ENCODE measurements at regions not wholly inside any gene's neighbourhood (a gene's known extent, or its start where the extent isn't known, plus 50 kb on each side); places are given as distances from the start of the nearest gene placed in this dataset.
"Not testable (repeated sequence)": the region's sequence is repeated elsewhere in the genome, so short reads cannot be mapped to it uniquely, and the experiment has no call there.

DNA sequence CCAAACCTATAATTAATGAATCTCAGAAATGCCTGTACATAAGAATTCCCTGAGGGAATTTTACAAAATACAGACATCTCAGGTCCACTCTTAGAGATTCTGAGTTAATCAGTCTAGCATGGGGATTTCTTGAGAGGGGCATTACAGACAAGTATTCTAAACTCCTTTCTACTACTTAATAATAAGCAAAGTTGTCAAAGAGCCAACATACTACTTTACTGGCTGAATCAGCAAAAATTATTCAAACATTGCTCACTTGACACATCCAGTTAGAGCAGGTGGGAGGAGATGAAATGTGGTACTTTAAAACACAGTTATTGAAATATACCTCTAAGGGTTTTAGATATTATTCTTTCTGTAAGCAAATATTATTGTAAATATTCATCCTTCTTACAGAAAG lies 1164.7 kb downstream of the CDY2B start:
- DNase-seq = no peak

GRCh38 chrY:16673102-16673787 lies 1206.8 kb downstream of the CDY2B start:
- no peak for DNase-seq

DNA sequence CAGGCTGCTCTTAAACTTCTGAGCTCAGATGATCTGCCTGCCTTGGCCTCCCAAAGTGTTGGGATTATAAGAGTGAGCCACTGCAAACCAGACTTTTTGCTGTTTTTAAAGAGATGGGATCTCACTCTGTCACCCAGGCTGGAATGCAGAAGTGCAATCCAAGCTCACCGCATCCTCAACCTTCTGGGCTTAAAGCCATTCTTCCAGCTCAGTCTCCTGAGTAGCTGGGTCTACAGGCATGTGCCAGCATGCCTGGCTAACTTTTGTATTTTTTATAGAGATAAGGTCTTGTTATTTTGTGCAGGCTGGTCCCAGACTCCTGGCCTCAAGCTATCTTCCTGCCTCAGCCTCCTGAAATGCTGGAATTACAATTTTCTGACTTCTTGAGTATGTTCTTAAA lies 1211.6 kb downstream of the CDY2B start:
- peak; percentile 29 for DNase-seq

DNA sequence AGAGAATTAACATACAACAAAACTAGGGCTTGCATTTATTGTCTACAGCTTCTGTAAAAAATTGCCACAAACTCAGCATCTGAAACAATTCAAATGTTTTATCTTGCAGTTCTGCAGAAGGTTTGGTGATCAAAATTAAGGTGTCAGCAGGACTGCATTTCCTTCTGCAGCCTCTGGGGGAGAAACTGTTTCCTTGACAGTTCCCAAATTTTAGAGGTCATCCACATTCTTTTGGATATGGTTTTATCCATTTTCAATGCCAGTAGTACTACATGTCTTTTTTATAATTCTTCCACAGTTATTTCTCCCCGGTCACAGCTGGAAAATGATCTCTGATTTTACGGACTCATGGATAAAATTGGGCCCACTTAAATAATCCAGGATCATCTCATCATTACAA lies 1217.3 kb downstream of the CDY2B start:
- no peak for DNase-seq

DNA sequence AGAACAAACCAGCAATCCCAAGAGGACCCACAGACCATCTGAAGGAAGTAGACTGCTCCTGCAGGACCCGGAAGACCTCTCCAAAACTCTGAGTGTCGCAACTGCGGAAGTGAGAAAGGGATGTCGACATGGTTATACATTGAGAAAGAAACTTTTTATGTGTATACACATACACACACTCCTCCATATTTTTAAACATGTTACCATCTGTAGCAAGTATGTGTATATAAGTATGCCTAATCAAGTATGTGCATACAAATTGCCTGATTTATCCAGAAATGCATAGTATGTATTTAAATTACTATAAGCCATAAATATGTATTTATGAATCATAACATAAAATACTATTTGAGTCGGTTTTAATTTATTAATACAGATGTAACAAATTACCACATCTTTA lies 1220.7 kb downstream of the CDY2B start:
- no peak for DNase-seq

GRCh38 chrY:16653971-16654370 lies 1226.0 kb downstream of the CDY2B start:
- DNase-seq = no peak

- no peak for DNase-seq
These were observed 1234.0 kb downstream of the CDY2B start for GRCh38 chrY:16645991-16646390.

GRCh38 chrY:16645449-16645848 lies 1234.6 kb downstream of the CDY2B start:
- no peak for DNase-seq

DNA sequence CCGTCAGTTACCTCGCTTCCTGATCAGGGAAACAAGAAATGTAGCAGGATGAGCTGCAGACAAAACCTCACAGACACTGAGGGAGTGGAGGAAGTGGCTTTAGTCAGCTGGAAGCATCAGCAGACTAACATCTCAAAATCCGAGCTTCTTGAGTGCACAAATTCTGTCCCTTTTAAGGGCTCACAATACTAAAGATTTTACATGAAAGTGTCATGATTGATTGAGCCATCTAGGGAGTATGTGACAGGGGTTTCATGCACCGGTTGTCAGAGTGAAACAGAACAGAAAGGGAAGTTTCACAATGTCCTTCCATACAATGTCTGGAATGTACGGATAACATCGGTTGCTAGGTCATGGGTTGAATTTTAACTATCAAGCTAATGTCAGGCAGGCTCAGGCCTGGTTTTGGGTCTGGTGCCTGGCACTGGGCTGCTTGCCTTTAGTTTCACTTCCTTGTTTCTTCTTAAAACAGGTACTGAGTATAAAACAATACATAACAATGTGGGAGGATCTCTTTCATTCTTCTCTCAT lies 1235.7 kb downstream of the CDY2B start:
- no peak for DNase-seq

- DNase-seq = peak; percentile 32
These were observed 1240.2 kb downstream of the CDY2B start for GRCh38 chrY:16639777-16640176.

DNA sequence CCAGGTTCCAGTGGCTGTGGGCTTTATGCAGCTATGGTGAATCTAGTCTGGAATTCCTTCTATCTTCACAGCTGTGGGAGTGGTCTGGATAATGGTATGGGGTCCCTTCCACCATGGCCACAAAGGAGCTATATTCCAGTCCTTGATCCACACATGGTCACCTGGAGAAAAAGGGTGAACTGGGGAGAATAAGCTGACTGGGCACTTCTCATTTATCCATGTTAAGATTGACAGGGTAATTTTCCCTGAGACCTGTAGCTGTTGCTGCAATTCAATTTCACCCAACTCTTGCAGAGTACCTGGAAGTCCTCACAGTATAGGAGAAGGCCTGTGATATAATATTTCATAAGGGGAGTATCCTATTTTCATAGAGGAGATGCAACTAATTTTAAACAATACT lies 1241.3 kb downstream of the CDY2B start:
- not testable (repeated sequence) for DNase-seq

DNA sequence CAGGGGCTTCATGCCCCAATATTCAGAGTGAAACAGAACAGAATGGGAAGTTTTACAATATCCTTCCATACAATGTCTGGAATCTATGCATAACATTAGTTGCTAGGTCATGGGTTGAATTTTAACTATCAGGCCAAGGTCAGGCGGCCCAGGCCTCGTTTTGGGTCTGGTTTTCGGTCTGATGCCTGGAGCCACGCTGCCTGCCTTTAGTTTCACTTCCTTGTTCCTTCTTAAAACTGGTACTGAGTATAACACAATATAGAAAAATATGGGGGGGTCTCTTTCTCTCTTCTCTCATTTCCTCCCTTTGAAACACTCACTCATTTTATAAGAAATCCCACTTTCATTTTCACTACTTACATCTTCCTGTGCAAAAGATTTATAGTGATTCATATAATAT lies 1243.8 kb downstream of the CDY2B start:
- DNase-seq = no peak

GRCh38 chrY:16629146-16629545 lies 1250.9 kb downstream of the CDY2B start:
- DNase-seq = no peak

DNA sequence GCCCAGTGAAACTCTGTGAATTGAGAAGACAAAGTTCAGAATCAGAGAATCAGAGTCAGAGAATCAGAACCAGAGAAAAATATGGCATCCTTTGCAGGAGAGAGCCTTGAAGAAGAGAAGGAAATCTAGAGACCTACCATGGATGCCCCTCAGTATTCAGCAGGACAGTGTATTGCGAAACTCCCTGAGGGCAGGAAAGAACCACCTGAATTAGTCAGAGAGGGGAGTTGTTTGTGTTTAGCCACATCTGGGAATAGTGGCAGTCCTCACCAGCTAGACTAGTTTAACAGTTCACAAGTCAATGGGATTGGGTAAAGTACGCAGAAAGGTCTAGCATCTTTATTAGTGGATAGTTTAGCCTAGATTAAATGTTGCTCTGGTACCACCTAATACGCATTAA lies 1252.9 kb downstream of the CDY2B start:
- no peak for DNase-seq

DNA sequence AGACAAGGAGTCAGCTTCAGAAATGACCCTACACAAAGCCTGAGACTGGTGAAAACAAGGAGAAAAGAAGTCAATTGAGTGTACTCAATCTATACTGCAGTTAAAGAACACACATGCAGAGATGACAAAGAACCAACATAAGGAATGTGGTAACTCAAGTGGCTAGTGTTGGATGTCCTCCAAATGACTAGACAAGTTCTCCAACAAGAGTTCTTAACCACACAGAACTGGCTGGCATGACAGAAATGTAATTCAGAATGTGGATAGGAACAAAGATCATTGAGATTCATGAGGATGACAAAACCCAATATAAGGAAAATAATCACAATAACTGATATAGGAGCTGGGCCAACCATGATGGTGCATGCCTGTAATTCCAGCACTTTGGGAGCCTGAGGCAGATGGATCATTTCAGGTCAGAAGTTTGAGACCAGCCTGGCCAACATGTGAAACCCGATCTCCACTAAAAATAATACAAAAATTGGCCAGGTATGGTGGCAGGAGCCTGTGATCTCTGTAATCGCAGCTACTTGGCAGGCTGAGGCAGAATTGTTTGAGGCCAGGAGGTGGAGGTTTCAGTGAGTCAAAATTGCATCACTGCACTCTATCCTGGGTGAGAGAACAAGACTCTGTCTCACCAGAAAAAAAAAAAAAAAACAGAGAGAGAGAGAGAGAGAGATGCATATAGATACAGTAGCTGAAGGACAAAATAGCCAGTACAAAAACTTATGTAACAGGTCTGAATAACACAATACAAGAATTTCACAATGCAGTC lies 1263.6 kb downstream of the CDY2B start:
- DNase-seq = peak; percentile 5

GRCh38 chrY:16608679-16609078 lies 1271.3 kb downstream of the CDY2B start:
- no peak for DNase-seq

DNA sequence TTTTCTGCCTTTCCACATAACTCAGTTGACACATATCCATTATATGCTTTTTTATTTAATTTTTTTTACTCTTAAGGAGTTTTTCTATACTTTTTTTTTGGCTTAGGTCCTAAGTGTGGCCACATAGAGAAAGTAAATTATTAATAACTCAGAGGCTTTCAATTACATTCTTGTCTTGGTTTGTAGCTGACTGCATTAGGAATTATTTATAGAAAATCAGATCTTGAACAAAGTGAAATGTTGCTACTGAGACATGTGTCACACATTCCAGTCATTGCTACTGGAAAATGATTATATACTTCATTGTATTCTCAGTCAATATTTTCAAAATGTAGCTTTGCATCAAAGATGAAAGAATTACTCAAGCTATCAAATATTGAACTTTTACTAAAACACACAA lies 1277.9 kb downstream of the CDY2B start:
- DNase-seq = no peak

DNA sequence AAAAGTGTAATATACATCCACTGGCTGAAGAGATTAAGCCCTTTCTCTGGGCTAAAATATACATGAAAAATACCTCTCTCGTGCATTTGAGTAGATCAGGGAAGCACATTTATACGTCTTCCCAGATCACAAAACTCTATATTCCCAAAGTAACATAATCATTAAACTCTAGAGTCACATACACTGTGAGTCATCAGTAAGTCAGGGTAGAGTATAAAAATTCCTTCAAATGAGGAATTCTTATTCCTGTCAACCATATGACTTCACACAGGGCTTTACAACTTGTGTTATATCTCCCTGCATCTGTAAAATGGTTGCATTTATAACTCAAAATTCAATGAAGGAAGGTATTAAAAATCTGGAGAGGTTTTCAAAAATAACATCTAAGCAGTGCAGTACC lies 1278.4 kb downstream of the CDY2B start:
- DNase-seq = no peak

DNA sequence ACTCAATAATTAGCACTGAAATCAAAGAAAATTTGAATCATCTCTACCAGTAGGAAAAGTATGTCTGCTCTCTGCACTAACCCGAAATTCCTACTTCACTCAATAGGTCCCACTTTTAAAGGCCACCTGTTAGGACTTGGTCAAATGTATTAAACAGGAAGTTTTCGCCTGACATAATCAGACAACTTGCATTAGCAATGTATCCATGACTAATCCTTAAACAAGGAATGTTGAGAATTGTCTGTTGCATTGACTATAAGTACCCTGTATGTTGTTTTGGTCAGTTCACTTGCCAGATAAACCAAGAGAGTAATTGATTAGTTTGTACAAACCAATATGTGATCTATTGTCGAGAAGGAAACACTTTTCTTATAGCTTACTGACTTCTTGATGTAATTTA lies 1308.0 kb downstream of the CDY2B start:
- DNase-seq = no peak

- DNase-seq = peak; percentile 1
These were observed 1317.5 kb downstream of the CDY2B start for GRCh38 chrY:16562491-16562890.

GRCh38 chrY:16522021-16522420 lies 1358.0 kb downstream of the CDY2B start:
- no peak for DNase-seq

DNA sequence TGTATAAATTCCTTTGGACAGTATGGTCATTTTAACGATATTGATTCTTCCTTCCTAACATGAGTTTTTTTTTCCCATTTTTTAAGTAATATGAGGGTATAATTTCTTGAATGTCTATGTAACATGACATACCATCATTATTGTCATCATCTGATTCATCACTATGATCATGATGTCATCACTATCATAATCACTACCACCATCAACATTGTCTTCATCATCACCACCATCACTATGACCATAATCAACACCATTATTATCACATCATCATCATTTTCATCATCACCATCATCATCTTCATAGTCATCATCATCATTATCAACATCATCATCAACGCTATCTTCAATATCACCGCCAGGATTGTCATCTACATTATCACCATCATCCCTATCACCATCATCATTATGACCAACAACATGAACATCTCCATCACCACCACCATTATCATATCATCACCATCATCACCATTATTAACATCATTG lies 1377.2 kb downstream of the CDY2B start:
- no peak for DNase-seq

DNA sequence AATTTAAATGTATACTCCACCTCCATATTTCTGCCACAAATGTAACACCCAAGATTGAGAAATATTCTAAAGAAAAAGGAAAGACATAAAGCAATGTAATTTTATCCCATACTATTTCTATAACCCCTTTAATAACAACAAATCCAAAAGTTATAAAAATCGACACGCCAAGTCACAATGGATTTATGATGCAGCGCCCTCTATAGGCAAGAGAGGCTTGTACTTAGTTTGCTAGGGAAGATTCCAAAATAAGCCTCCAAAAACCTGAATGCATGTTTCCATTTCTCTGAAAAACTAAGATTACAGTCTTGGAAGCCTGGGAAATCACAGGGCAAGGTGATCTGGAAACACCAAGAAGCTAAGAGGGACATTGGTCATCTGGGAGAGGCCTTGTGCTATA lies 1389.3 kb downstream of the CDY2B start:
- no peak for DNase-seq

GRCh38 chrY:16486696-16487215 lies 1393.3 kb downstream of the CDY2B start:
- DNase-seq = no peak
